ENCODE measurements at regions not wholly inside any gene's neighbourhood (a gene's known extent, or its start where the extent isn't known, plus 50 kb on each side); places are given as distances from the start of the nearest gene placed in this dataset.

DNA sequence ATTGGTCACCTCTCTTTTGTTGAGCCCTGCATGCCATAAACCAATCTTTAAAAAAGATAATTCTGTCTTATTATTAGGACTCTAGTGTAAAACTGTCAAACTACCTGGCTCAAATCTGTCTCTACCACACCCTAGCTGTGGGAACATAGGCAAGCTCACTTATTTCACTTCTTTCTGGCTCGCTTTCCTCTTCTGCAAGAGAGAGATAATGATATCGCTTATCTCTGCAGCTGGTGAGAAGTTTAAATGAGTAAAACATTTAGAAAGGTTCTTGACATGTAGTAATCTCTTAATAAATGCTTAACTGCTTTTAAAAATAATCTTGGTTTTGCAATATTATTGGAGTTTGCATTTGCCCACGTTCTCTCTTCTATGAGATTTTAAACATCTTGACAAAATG is 1109.2 kb downstream of the RAPGEF2 start:
- DNase-seq, result no peak
- no peak overlapping the region for H3K27ac ChIP-seq
- H3K27me3 ChIP-seq, result no peaks in the 10 kb centered on the region
- H3K36me3 ChIP-seq, result no peaks in the 10 kb centered on the region
- TF ChIP-seq POLR2A (IDR thresholded peaks at IDR 0.05) (no peak), POLR2AphosphoS5 (IDR thresholded peaks at IDR 0.05) (no peak), EP300 (IDR thresholded peaks at IDR 0.05) (no peak)
- no peak overlapping the region for H3K4me3 ChIP-seq
- H3K4me1 ChIP-seq, result no peaks in the 10 kb centered on the region
- 69 to 74% methylated on average over 3 of the region's 3 CpGs for WGBS, 2 donors
- peaks cover 0 to 3% (median 0%) of the 10 kb centered on the region in 4 donors for H3K9me3 ChIP-seq
- intact Hi-C loops (cut with DNase I), result no loop called here

DNA sequence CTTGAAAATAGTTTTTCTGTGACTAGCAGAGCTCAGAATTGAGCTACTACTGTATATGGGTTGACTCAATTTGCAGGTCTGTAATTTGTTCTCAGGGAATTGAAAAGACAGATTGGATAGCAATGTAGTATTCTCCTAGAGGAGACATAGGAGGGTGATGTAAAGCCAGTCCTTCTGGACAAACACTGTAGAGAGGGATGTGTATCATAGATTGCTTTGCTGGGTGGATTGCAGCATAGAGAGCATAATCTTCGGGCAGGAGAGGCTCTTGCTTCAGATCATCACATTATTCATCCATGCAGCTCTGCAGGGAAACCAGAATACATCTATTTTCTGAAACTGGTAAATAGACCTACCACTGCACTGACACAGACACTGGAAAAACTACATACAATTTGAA is 1110.5 kb downstream of the RAPGEF2 start:
- H3K27ac ChIP-seq, result no peak overlapping the region
- intact Hi-C loops (cut with DNase I), result no loop called here
- H3K9me3 ChIP-seq, result peaks cover 0 to 3% (median 0%) of the 10 kb centered on the region in 4 donors
- H3K27me3 ChIP-seq, result no peaks in the 10 kb centered on the region
- no peaks in the 10 kb centered on the region for H3K36me3 ChIP-seq
- no peak overlapping the region for H3K4me3 ChIP-seq
- no peak for DNase-seq
- TF ChIP-seq POLR2AphosphoS5 (IDR thresholded peaks at IDR 0.05), result no peak
- 42 to 70% methylated on average over 1 of the region's 1 CpG for WGBS, 2 donors
- H3K4me1 ChIP-seq, result no peaks in the 10 kb centered on the region

DNA sequence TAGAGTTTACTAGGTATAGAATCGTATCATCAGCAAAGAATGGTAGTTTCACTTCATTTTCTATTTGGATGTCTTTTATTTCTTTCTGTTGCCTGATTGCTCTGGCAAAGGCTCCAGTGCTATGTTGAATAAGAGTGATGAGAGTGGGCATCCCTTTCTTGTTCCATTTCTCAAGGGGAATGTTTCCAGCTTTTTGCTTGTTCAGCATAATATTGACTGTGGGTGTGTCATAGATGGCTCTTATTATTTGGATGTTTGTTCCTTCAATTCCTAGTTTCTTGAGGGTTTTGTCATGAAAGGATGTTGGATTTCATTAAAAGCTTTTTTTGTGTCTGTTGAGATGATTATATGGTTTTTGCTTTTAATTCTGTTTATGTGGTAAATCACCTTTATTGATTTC is 1114.5 kb downstream of the RAPGEF2 start:
- WGBS, 2 donors, result 90 to 91% methylated on average over 1 of the region's 1 CpG
- intact Hi-C loops (cut with DNase I), result no loop called here

DNA sequence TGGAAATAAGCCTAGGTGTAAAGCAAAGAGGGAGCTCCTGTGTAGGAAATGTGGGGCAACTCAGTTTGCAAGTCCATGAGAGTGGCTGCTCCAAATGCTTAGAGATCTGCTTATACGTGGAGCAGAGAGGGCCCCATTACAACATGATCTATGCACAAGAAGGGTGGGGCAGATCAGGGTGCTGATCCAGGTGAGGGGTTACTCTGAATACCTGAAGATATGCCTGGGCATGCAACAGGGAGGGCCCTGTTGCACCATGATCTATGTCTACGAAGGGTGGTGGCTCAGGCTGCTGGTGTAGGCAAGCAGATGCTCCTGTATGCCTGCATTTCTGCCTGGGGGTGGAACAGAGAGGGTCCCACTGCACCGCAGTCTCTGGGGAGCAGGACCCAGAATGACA is 1121.2 kb downstream of the RAPGEF2 start:
- Histone ChIP-seq H3K4me3 (no peak overlapping the region), H3K27me3 (no peaks in the 10 kb centered on the region), H3K27ac (no peak overlapping the region), H3K9me3 (no peaks in the 10 kb centered on the region), H3K36me3 (no peaks in the 10 kb centered on the region), H3K4me1 (no peaks in the 10 kb centered on the region)
- intact Hi-C loops (cut with DNase I), result no loop called here
- 77 to 88% methylated on average over 3 of the region's 3 CpGs for WGBS, 2 donors
- TF ChIP-seq, protein P1, sequence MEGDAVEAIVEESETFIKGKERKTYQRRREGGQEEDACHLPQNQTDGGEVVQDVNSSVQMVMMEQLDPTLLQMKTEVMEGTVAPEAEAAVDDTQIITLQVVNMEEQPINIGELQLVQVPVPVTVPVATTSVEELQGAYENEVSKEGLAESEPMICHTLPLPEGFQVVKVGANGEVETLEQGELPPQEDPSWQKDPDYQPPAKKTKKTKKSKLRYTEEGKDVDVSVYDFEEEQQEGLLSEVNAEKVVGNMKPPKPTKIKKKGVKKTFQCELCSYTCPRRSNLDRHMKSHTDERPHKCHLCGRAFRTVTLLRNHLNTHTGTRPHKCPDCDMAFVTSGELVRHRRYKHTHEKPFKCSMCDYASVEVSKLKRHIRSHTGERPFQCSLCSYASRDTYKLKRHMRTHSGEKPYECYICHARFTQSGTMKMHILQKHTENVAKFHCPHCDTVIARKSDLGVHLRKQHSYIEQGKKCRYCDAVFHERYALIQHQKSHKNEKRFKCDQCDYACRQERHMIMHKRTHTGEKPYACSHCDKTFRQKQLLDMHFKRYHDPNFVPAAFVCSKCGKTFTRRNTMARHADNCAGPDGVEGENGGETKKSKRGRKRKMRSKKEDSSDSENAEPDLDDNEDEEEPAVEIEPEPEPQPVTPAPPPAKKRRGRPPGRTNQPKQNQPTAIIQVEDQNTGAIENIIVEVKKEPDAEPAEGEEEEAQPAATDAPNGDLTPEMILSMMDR (IDR thresholded peaks at IDR 0.05), result no peak
- no peak for DNase-seq

More for the DNA sequence above, 1114.5 kb downstream of the RAPGEF2 start:
- H3K27me3 ChIP-seq, result no peaks in the 10 kb centered on the region
- no peak for TF ChIP-seq POLR2AphosphoS5 (IDR thresholded peaks at IDR 0.05)
- TF ChIP-seq, protein P1 (IDR thresholded peaks at IDR 0.05), result no peak
- no peaks in the 10 kb centered on the region for H3K4me1 ChIP-seq
- peaks cover 0 to 3% (median 0%) of the 10 kb centered on the region in 4 donors for H3K9me3 ChIP-seq
- H3K4me3 ChIP-seq, result no peak overlapping the region
- no peaks in the 10 kb centered on the region for H3K36me3 ChIP-seq
- no peak for DNase-seq
- H3K27ac ChIP-seq, result no peak overlapping the region

DNA sequence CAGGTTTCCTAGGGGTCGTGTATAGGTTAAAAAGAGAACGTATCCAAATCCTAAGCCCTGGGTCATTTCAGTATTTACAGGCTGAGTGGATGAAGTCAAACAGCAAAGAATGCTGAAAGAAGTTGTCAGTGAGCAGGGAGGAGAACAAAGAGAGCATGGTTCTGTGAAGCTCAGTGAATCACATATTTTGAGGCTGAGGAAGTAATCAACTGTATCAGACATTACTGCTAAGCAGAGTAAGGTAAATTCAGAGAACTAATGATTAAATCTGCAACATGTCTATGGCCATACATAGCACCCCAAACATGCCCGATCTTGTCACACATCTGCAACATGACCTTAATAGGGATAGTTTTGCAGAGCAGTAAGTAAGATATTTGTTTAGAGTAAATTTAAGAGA is 1130.3 kb downstream of the RAPGEF2 start:
- Histone ChIP-seq H3K27me3 (no peaks in the 10 kb centered on the region), H3K9me3 (no peaks in the 10 kb centered on the region), H3K36me3 (no peaks in the 10 kb centered on the region), H3K4me3 (no peak overlapping the region), H3K4me1 (no peaks in the 10 kb centered on the region), H3K27ac (no peak overlapping the region)
- DNase-seq, result no peak
- intact Hi-C loops (cut with DNase I), result no loop called here
- WGBS, 2 donors, result 59 to 70% methylated on average over 3 of the region's 3 CpGs
- TF ChIP-seq POLR2AphosphoS5 (IDR thresholded peaks at IDR 0.05), result no peak
- TF ChIP-seq EP300 (IDR thresholded peaks at IDR 0.05), result no peak
- TF ChIP-seq, protein P1 (IDR thresholded peaks at IDR 0.05), result no peak
- no peak for TF ChIP-seq POLR2A (IDR thresholded peaks at IDR 0.05)

DNA sequence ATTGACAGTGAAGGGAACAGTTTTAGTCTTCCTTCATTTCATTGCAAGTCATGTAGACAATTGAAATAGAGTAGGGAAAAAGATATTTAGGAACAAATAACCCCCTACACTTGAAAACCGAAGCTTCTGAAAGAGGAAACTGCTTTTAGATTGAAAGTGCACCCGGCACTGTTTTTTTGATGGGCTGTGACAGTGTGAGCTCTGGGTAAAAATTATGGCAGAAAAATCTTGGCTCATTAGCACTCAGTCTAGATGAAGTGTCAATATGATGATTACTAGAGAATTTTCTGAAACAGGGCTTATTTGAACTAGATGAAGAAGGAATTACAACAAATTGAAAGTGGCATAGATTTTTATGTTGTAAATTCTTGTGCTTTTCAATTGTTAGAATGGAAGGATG is 1132.4 kb downstream of the RAPGEF2 start:
- H3K4me3 ChIP-seq, result no peak overlapping the region
- DNase-seq, result no peak
- intact Hi-C loops (cut with DNase I), result no loop called here
- 55 to 65% methylated on average over 2 of the region's 2 CpGs for WGBS, 2 donors
- H3K27ac ChIP-seq, result no peak overlapping the region
- H3K27me3 ChIP-seq, result no peaks in the 10 kb centered on the region
- H3K4me1 ChIP-seq, result no peaks in the 10 kb centered on the region
- no peaks in the 10 kb centered on the region for H3K9me3 ChIP-seq
- no peak for TF ChIP-seq EP300 (IDR thresholded peaks at IDR 0.05)
- TF ChIP-seq POLR2AphosphoS5 (IDR thresholded peaks at IDR 0.05), result no peak
- no peak for TF ChIP-seq POLR2A (IDR thresholded peaks at IDR 0.05)
- TF ChIP-seq, protein P1 (IDR thresholded peaks at IDR 0.05), result no peak
- no peaks in the 10 kb centered on the region for H3K36me3 ChIP-seq

Measured in sigmoid colon (tissue), 6 donors.